Nephron progenitor cell (in vitro differentiated cells): ENCODE measurements at regions not wholly inside any gene's neighbourhood (a gene's known extent, or its start where the extent isn't known, plus 50 kb on each side); places are given as distances from the start of the nearest gene placed in this dataset.
"Not testable (repeated sequence)": the region's sequence is repeated elsewhere in the genome, so short reads cannot be mapped to it uniquely, and the experiment has no call there.

ENCODE experiments used
- DNase-seq: peaks from one replicate; pipeline ENCODE4 v3.0.0; 2021
- H3K27ac Mint-ChIP-seq: 2 replicates; pipeline ENCODE4 v1.8.0; 2021; ENCODE audit warnings: mild to moderate bottlenecking, moderate library complexity, mixed read lengths
- H3K27me3 Mint-ChIP-seq: 2 replicates; pipeline ENCODE4 v1.8.0; 2021; ENCODE audit warnings: mild to moderate bottlenecking, low read depth, mixed read lengths; ENCODE audit not compliant: poor library complexity
- H3K36me3 Mint-ChIP-seq: 2 replicates; pipeline ENCODE4 v1.8.0; 2021; ENCODE audit warnings: low read depth, mixed read lengths
- H3K4me1 Mint-ChIP-seq: 2 replicates; pipeline ENCODE4 v1.8.0; 2021; ENCODE audit warnings: mixed read lengths
- H3K4me3 Mint-ChIP-seq: 2 replicates; pipeline ENCODE4 v1.8.0; 2021; ENCODE audit warnings: mild to moderate bottlenecking, moderate library complexity, mixed read lengths
- H3K9me3 Mint-ChIP-seq: 2 replicates; pipeline ENCODE4 v1.8.0; 2021; ENCODE audit warnings: mild to moderate bottlenecking, moderate library complexity, mixed read lengths
- CTCF ChIP-seq: fragments of 200-600 bp; sonication (generic); IDR thresholded peaks from 2 replicates; pipeline ENCODE4 v1.5.0; 2021; ENCODE audit warnings: antibody characterized with exemption

DNA sequence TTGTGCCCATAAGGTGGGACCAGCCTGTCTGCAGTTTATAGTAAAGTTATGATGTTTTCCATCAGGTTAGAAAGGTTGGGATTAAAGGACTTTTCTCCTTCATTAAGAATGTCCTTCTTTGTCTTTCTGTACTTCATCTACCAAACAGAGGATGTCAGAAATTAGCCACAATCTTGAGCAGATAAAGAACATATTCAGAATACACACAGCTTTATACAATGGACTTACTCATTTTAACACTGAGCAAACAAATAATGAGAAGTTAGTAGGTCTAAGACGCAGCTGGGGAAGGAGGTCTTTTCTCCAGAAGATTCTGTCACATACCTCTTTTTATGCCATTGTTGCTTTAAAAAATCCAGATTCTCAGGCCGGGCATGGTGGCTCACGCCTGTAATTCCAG is 57.0 kb upstream of the CYP2D6 start:
- Mint-ChIP-seq H3K36me3 (no peaks in the 10 kb centered on the region), H3K4me1 (peaks cover 12% of the 10 kb centered on the region), H3K27me3 (peaks cover 2% of the 10 kb centered on the region), H3K4me3 (no peak overlapping the region), H3K9me3 (no peaks in the 10 kb centered on the region), H3K27ac (no peak overlapping the region)
- DNase-seq = no peak
- no peak for TF ChIP-seq CTCF

- no peak overlapping the region for H3K27ac Mint-ChIP-seq
- no peak for DNase-seq
- no peak overlapping the region for H3K4me3 Mint-ChIP-seq
- no peak for TF ChIP-seq CTCF
- H3K36me3 Mint-ChIP-seq = no peaks in the 10 kb centered on the region
- H3K27me3 Mint-ChIP-seq = peaks cover 2% of the 10 kb centered on the region
- H3K9me3 Mint-ChIP-seq = no peaks in the 10 kb centered on the region
- peaks cover 12% of the 10 kb centered on the region for H3K4me1 Mint-ChIP-seq
These were observed 55.4 kb upstream of the CYP2D6 start for GRCh38 chr22:42185915-42186439.

GRCh38 chr22:42184852-42185251 is 54.2 kb upstream of the CYP2D6 start:
- no peak overlapping the region for H3K4me3 Mint-ChIP-seq
- peaks cover 2% of the 10 kb centered on the region for H3K27me3 Mint-ChIP-seq
- H3K4me1 Mint-ChIP-seq = peaks cover 17% of the 10 kb centered on the region
- no peak for TF ChIP-seq CTCF
- H3K9me3 Mint-ChIP-seq = no peaks in the 10 kb centered on the region
- no peak overlapping the region for H3K27ac Mint-ChIP-seq
- H3K36me3 Mint-ChIP-seq = no peaks in the 10 kb centered on the region
- DNase-seq = no peak

- H3K4me1 Mint-ChIP-seq = peaks cover 11% of the 10 kb centered on the region
- not testable (repeated sequence) for H3K27ac Mint-ChIP-seq, H3K4me3 Mint-ChIP-seq, H3K9me3 Mint-ChIP-seq, H3K27me3 Mint-ChIP-seq, H3K36me3 Mint-ChIP-seq, DNase-seq
These were observed 53.0 kb upstream of the CYP2D6 start for GRCh38 chr22:42183461-42184059.

DNA sequence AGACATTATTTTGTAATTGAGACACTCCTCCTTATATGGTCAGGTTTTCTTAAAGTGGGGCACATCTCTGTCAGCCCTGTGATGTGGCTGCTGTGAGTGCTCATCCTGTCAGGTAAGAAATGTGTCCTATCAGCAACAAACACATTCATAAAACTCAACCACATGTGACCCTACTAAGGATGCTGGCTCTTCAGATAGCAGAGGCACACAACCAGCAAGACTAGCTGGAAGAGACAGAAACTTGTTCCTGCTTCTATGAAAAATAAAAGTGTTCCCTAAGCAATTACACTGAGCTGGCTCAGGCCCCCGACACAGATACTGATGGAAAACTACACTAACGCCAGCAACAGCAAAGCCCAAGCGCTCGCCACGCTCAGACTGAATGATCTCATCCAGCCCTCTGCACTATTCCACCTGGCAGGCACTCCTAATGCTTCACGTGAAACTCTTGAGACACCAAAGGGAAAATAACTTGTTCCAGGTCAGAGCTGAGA is 49.8 kb upstream of the CYP2D6 start:
- H3K36me3 Mint-ChIP-seq = peaks cover 29% of the 10 kb centered on the region
- DNase-seq = no peak
- H3K27ac Mint-ChIP-seq = peak overlapping the region; percentile 66
- H3K4me1 Mint-ChIP-seq = peaks cover 14% of the 10 kb centered on the region
- H3K27me3 Mint-ChIP-seq = peaks cover 2% of the 10 kb centered on the region
- H3K4me3 Mint-ChIP-seq = no peak overlapping the region
- H3K9me3 Mint-ChIP-seq = no peaks in the 10 kb centered on the region
- no peak for TF ChIP-seq CTCF
